KMS-11 (cell line): ENCODE measurements at regions not wholly inside any gene's neighbourhood (a gene's known extent, or its start where the extent isn't known, plus 50 kb on each side); places are given as distances from the start of the nearest gene placed in this dataset.

Source experiments
- H2AFZ ChIP-seq: fragments of 200-600 bp; sonication (generic); 2 replicates; pipeline ENCODE4 v1.6.1; 2016; ENCODE audit warnings: antibody characterized with exemption, mixed run types, low read depth
- H3K27ac ChIP-seq: fragments of 200-600 bp; sonication (generic); 2 replicates; pipeline ENCODE4 v1.6.1; 2016; ENCODE audit warnings: mild to moderate bottlenecking, mixed run types
- H3K27me3 ChIP-seq: fragments of 200-600 bp; sonication (generic); 2 replicates; pipeline ENCODE4 v1.6.1; 2017; ENCODE audit warnings: mild to moderate bottlenecking, low read depth, mixed run types, moderate library complexity; ENCODE audit not compliant: insufficient read depth
- H3K36me3 ChIP-seq: fragments of 200-600 bp; sonication (generic); 2 replicates; pipeline ENCODE4 v1.6.1; 2017; ENCODE audit warnings: mild to moderate bottlenecking, mixed run types; ENCODE audit not compliant: insufficient read depth
- H3K4me1 ChIP-seq: fragments of 200-600 bp; sonication (generic); 2 replicates; pipeline ENCODE4 v1.6.1; 2016; ENCODE audit warnings: mild to moderate bottlenecking, low read depth, mixed run types; ENCODE audit not compliant: poor library complexity, severe bottlenecking
- H3K4me2 ChIP-seq: fragments of 200-600 bp; sonication (generic); 2 replicates; pipeline ENCODE4 v1.7.0; 2016; ENCODE audit warnings: mild to moderate bottlenecking, mixed run types
- H3K4me3 ChIP-seq: fragments of 200-600 bp; sonication (generic); IDR thresholded peaks from 2 replicates; pipeline ENCODE4 v1.6.1; 2017; ENCODE audit warnings: low read depth, low read length, mixed read lengths; ENCODE audit not compliant: insufficient read depth
- H3K79me2 ChIP-seq: fragments of 200-600 bp; sonication (generic); 2 replicates; pipeline ENCODE4 v1.6.1; 2016; ENCODE audit warnings: low read depth, mixed run types; ENCODE audit not compliant: insufficient read depth
- H3K9ac ChIP-seq: fragments of 200-600 bp; sonication (generic); 2 replicates; pipeline ENCODE4 v1.6.1; 2016; ENCODE audit warnings: mild to moderate bottlenecking, mixed run types
- H4K20me1 ChIP-seq: fragments of 200-600 bp; sonication (generic); 2 replicates; pipeline ENCODE4 v1.6.1; 2016; ENCODE audit warnings: mild to moderate bottlenecking, mixed run types; ENCODE audit not compliant: insufficient read depth
- TF ChIP-seq, protein P1 (sequence below): fragments of 200-600 bp; sonication (generic); conservative IDR thresholded peaks from 2 replicates; pipeline ENCODE4 v1.6.1; 2017; ENCODE audit warnings: low read depth, mild to moderate bottlenecking, antibody characterized with exemption, low read length, moderate library complexity, mixed read lengths

GRCh38 chr14:53526200-53526599 lies 373.1 kb upstream of the DDHD1 start:
- H4K20me1 ChIP-seq, result no peaks in the 10 kb centered on the region
- no peaks in the 10 kb centered on the region for H3K4me1 ChIP-seq
- no peak overlapping the region for H3K4me2 ChIP-seq
- H3K27me3 ChIP-seq, result no peaks in the 10 kb centered on the region
- no peaks in the 10 kb centered on the region for H3K36me3 ChIP-seq
- TF ChIP-seq, protein P1, sequence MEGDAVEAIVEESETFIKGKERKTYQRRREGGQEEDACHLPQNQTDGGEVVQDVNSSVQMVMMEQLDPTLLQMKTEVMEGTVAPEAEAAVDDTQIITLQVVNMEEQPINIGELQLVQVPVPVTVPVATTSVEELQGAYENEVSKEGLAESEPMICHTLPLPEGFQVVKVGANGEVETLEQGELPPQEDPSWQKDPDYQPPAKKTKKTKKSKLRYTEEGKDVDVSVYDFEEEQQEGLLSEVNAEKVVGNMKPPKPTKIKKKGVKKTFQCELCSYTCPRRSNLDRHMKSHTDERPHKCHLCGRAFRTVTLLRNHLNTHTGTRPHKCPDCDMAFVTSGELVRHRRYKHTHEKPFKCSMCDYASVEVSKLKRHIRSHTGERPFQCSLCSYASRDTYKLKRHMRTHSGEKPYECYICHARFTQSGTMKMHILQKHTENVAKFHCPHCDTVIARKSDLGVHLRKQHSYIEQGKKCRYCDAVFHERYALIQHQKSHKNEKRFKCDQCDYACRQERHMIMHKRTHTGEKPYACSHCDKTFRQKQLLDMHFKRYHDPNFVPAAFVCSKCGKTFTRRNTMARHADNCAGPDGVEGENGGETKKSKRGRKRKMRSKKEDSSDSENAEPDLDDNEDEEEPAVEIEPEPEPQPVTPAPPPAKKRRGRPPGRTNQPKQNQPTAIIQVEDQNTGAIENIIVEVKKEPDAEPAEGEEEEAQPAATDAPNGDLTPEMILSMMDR, result no peak
- no peaks in the 10 kb centered on the region for H3K79me2 ChIP-seq
- H2AFZ ChIP-seq, result no peak overlapping the region
- no peak overlapping the region for H3K4me3 ChIP-seq
- no peak overlapping the region for H3K27ac ChIP-seq
- no peak overlapping the region for H3K9ac ChIP-seq

- Histone ChIP-seq H3K27me3 (no peaks in the 10 kb centered on the region), H3K79me2 (no peaks in the 10 kb centered on the region), H3K4me1 (no peaks in the 10 kb centered on the region), H3K9ac (no peak overlapping the region), H4K20me1 (no peaks in the 10 kb centered on the region), H3K4me2 (no peak overlapping the region), H3K27ac (no peak overlapping the region), H2AFZ (no peak overlapping the region), H3K4me3 (no peak overlapping the region), H3K36me3 (no peaks in the 10 kb centered on the region)
- TF ChIP-seq, protein P1, result no peak
These were observed 372.5 kb upstream of the DDHD1 start for GRCh38 chr14:53525608-53526007.

GRCh38 chr14:53524391-53524790 lies 371.3 kb upstream of the DDHD1 start:
- Histone ChIP-seq H3K27ac (no peak overlapping the region), H3K4me2 (no peak overlapping the region), H3K4me3 (no peak overlapping the region), H3K4me1 (no peaks in the 10 kb centered on the region), H3K9ac (no peak overlapping the region), H3K36me3 (no peaks in the 10 kb centered on the region), H2AFZ (no peak overlapping the region), H3K27me3 (no peaks in the 10 kb centered on the region), H3K79me2 (no peaks in the 10 kb centered on the region), H4K20me1 (no peaks in the 10 kb centered on the region)
- TF ChIP-seq, protein P1, result no peak

DNA sequence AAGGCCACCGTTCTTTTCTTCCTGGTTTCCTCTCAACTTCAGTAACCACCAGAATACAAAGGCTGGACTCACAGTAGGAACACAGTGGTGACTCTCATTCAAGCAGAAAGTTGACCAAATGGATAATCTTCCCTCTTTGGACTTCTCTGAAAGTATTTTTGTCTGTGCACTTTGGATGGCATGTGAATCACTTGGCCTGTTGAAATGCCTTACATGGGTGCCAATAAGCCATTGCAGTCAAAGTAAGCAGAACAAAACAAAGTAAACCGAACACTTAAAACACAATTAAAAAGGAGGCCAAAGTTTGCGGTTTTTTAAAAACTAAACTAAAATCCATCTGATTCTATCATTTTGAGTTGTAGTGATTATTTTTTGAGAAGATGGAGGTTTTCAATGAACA lies 370.1 kb upstream of the DDHD1 start:
- Histone ChIP-seq H3K4me2 (no peak overlapping the region), H3K27me3 (no peaks in the 10 kb centered on the region), H4K20me1 (no peaks in the 10 kb centered on the region), H3K27ac (no peak overlapping the region), H3K4me1 (no peaks in the 10 kb centered on the region), H2AFZ (no peak overlapping the region), H3K79me2 (no peaks in the 10 kb centered on the region), H3K36me3 (no peaks in the 10 kb centered on the region), H3K9ac (no peak overlapping the region), H3K4me3 (no peak overlapping the region)
- TF ChIP-seq, protein P1, result no peak
